ENCODE measurements at regions not wholly inside any gene's neighbourhood (a gene's known extent, or its start where the extent isn't known, plus 50 kb on each side); places are given as distances from the start of the nearest gene placed in this dataset.

- TF ChIP-seq CTCF (optimal IDR thresholded peaks at IDR 0.05 in 1 of 3, IDR thresholded peaks at IDR 0.05 in 1 of 3, conservative IDR thresholded peaks at IDR 0.05 in 1 of 3; ENCODE audit: extremely low read depth in 1 of 3, insufficient read depth in 2 of 3, low read length in 3 of 3) (no peak), EZH2 (IDR thresholded peaks at IDR 0.05; ENCODE audit: low read length) (no peak)
These were observed 247.3 kb upstream of the BLID start for GRCh38 chr11:122363296-122363695.
